ENCODE measurements at regions not wholly inside any gene's neighbourhood (a gene's known extent, or its start where the extent isn't known, plus 50 kb on each side); places are given as distances from the start of the nearest gene placed in this dataset.

DNA sequence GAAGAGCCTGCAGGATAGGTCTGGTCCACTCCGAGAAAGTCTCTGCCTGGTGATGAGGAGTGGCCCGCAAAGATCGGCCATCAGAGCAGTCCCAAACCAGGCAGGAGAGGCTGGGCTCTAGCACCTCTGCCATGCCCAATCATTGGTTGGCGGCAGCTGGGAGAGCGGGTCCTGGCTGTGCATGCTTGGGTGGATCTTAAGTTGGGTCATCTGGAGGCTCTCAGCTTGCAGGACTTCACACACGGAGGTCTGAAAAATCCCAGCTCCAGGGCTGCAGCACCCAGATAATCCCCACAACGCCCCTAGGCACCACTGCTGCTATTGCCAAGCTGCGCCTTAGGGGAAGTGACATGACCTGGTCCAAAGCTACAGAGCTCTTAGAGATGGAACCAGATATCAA lies 766.7 kb upstream of the TBX3 start:
- CTCF ChIA-PET = no interaction called here

GRCh38 chr12:115450017-115450416 lies 766.0 kb upstream of the TBX3 start:
- 100% methylated on average over 1 of the region's 3 CpGs for WGBS (ENCODE audit: insufficient coverage)
- CTCF ChIA-PET = no interaction called here

More for the DNA sequence above, 766.7 kb upstream of the TBX3 start:
- Mint-ChIP-seq H3K27me3 (peaks cover 27 to 33% of the 10 kb centered on the region in 2 donors), H3K9me3 (peaks cover 0 to 6% (median 0%) of the 10 kb centered on the region in 3 donors), H3K36me3 (no peaks in the 10 kb centered on the region), H3K27ac (no peak overlapping the region), H3K4me1 (peaks cover 6 to 16% (median 8%) of the 10 kb centered on the region in 3 donors), H3K4me3 (peak overlapping the region in 1 of 3 donors; percentile 26)
- H3K36me3 ChIP-seq (ENCODE audit: control insufficient read depth in 2 of 2, extremely low read depth in 1 of 2, insufficient read depth in 1 of 2, low read length in 1 of 2) = no peaks in the 10 kb centered on the region
- POLR2A ChIA-PET = no interaction called here
- H3K27me3 ChIP-seq (replicated peaks in 1 of 2; ENCODE audit: control insufficient read depth in 2 of 2, extremely low read depth in 1 of 2, insufficient read depth in 2 of 2, low read length in 1 of 2) = peaks cover 0 to 35% of the 10 kb centered on the region in 2 experiments
- H3K4me3 ChIP-seq (ENCODE audit: control insufficient read depth in 1 of 2, extremely low read depth in 1 of 2, low read length in 1 of 2) = no peak overlapping the region
- no peaks in the 10 kb centered on the region for H3K9me3 ChIP-seq
- DNase-seq (no peak), ATAC-seq (replicated peaks in 1 of 4) (no peak)
- no peak overlapping the region for H3K27ac ChIP-seq (ENCODE audit: low read length)
- WGBS (ENCODE audit: insufficient coverage) = 75% methylated on average over 6 of the region's 8 CpGs
- H3K4me1 ChIP-seq (ENCODE audit: control insufficient read depth in 1 of 2, extremely low read depth in 1 of 2, insufficient read depth in 2 of 2, low read length in 2 of 2) = peaks cover 0 to 2% of the 10 kb centered on the region in 2 experiments

DNA sequence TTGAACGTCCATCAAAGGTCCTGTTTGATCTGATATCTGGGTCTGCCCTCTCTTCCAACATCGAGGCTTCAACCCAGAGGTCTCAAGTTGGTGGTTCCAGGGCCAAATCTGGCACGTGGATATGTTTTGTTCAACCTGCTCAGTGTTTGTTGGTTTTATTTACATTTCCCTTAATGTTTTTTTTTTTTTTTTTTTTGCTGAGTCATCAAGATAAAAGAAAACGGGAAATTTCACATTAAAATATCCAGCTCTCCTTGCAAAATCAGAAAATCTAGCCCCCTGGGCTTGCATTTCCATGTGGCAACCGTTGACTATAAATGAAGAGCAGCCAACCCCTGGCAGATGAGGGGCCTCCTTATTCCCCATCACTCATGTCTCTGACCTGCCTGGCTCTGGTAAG lies 765.6 kb upstream of the TBX3 start:
- DNase-seq = no peak
- peaks cover 0 to 6% (median 0%) of the 10 kb centered on the region in 3 donors for H3K9me3 Mint-ChIP-seq
- H3K4me1 Mint-ChIP-seq = peaks cover 6 to 16% (median 8%) of the 10 kb centered on the region in 3 donors
- Histone ChIP-seq H3K27me3 (replicated peaks in 1 of 2; ENCODE audit: control insufficient read depth in 2 of 2, extremely low read depth in 1 of 2, insufficient read depth in 2 of 2, low read length in 1 of 2) (peaks cover 0 to 35% of the 10 kb centered on the region in 2 experiments), H3K9me3 (no peaks in the 10 kb centered on the region), H3K36me3 (ENCODE audit: control insufficient read depth in 2 of 2, extremely low read depth in 1 of 2, insufficient read depth in 1 of 2, low read length in 1 of 2) (no peaks in the 10 kb centered on the region), H3K27ac (ENCODE audit: low read length) (no peak overlapping the region), H3K4me1 (ENCODE audit: control insufficient read depth in 1 of 2, extremely low read depth in 1 of 2, insufficient read depth in 2 of 2, low read length in 2 of 2) (peaks cover 0 to 2% of the 10 kb centered on the region in 2 experiments), H3K4me3 (ENCODE audit: control insufficient read depth in 1 of 2, extremely low read depth in 1 of 2, low read length in 1 of 2) (no peak overlapping the region)
- no peak for ATAC-seq (replicated peaks in 1 of 4)
- peaks cover 25 to 33% of the 10 kb centered on the region in 2 donors for H3K27me3 Mint-ChIP-seq
- no CpG with 5 or more reads among the region's 5 CpGs for WGBS (ENCODE audit: insufficient coverage)
- H3K27ac Mint-ChIP-seq = no peak overlapping the region
- H3K36me3 Mint-ChIP-seq = no peaks in the 10 kb centered on the region
- POLR2A ChIA-PET = no interaction called here
- H3K4me3 Mint-ChIP-seq = no peak overlapping the region
- CTCF ChIA-PET = no interaction called here

More at GRCh38 chr12:115450017-115450416, 766.0 kb upstream of the TBX3 start:
- no peak for DNase-seq
- Mint-ChIP-seq H3K27ac (no peak overlapping the region), H3K9me3 (peaks cover 0 to 6% (median 0%) of the 10 kb centered on the region in 3 donors), H3K4me3 (peak overlapping the region in 1 of 3 donors; percentile 26), H3K36me3 (no peaks in the 10 kb centered on the region), H3K4me1 (peaks cover 6 to 16% (median 8%) of the 10 kb centered on the region in 3 donors), H3K27me3 (peaks cover 25 to 33% of the 10 kb centered on the region in 2 donors)
- Histone ChIP-seq H3K27ac (ENCODE audit: low read length) (no peak overlapping the region), H3K9me3 (no peaks in the 10 kb centered on the region), H3K4me1 (ENCODE audit: control insufficient read depth in 1 of 2, extremely low read depth in 1 of 2, insufficient read depth in 2 of 2, low read length in 2 of 2) (peaks cover 0 to 2% of the 10 kb centered on the region in 2 experiments), H3K36me3 (ENCODE audit: control insufficient read depth in 2 of 2, extremely low read depth in 1 of 2, insufficient read depth in 1 of 2, low read length in 1 of 2) (no peaks in the 10 kb centered on the region), H3K27me3 (replicated peaks in 1 of 2; ENCODE audit: control insufficient read depth in 2 of 2, extremely low read depth in 1 of 2, insufficient read depth in 2 of 2, low read length in 1 of 2) (peaks cover 0 to 35% of the 10 kb centered on the region in 2 experiments), H3K4me3 (ENCODE audit: control insufficient read depth in 1 of 2, extremely low read depth in 1 of 2, low read length in 1 of 2) (no peak overlapping the region)
- POLR2A ChIA-PET = no interaction called here
- no peak for ATAC-seq (replicated peaks in 1 of 4)

DNA sequence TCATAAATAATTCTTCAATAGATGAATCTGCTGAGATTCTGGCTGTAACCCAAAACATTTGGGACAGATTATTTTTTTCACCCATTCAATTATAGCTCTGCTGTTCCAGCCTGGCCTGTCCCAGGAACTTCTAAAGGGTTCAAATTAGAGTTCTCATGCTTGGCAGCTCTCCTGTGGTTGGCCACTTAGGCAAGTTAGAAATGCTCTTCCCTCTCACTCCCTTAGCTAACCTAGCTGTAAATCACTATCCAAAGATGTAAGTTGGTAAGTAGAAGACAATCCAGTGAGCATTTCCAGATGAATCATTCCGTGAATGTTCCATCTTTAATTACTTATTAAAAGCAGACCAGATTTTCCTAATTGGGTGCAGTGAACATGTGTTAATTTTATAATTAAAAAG lies 760.4 kb upstream of the TBX3 start:
- Histone ChIP-seq H3K27me3 (replicated peaks in 1 of 2; ENCODE audit: control insufficient read depth in 2 of 2, extremely low read depth in 1 of 2, insufficient read depth in 2 of 2, low read length in 1 of 2) (peaks cover 0 to 7% of the 10 kb centered on the region in 2 experiments), H3K4me3 (ENCODE audit: control insufficient read depth in 1 of 2, extremely low read depth in 1 of 2, low read length in 1 of 2) (no peak overlapping the region), H3K27ac (ENCODE audit: low read length) (no peak overlapping the region), H3K4me1 (ENCODE audit: control insufficient read depth in 1 of 2, extremely low read depth in 1 of 2, insufficient read depth in 2 of 2, low read length in 2 of 2) (no peaks in the 10 kb centered on the region), H3K36me3 (ENCODE audit: control insufficient read depth in 2 of 2, extremely low read depth in 1 of 2, insufficient read depth in 1 of 2, low read length in 1 of 2) (no peaks in the 10 kb centered on the region), H3K9me3 (no peaks in the 10 kb centered on the region)
- H3K27ac Mint-ChIP-seq = no peak overlapping the region
- no CpG with 5 or more reads among the region's 1 CpG for WGBS (ENCODE audit: insufficient coverage)
- no peak for ATAC-seq (replicated peaks in 1 of 4)
- no peaks in the 10 kb centered on the region for H3K9me3 Mint-ChIP-seq
- POLR2A ChIA-PET = no interaction called here
- H3K4me1 Mint-ChIP-seq = no peaks in the 10 kb centered on the region
- peaks cover 0 to 2% of the 10 kb centered on the region in 2 donors for H3K27me3 Mint-ChIP-seq
- no peaks in the 10 kb centered on the region for H3K36me3 Mint-ChIP-seq
- CTCF ChIA-PET = no interaction called here
- H3K4me3 Mint-ChIP-seq = no peak overlapping the region
- no peak for DNase-seq

DNA sequence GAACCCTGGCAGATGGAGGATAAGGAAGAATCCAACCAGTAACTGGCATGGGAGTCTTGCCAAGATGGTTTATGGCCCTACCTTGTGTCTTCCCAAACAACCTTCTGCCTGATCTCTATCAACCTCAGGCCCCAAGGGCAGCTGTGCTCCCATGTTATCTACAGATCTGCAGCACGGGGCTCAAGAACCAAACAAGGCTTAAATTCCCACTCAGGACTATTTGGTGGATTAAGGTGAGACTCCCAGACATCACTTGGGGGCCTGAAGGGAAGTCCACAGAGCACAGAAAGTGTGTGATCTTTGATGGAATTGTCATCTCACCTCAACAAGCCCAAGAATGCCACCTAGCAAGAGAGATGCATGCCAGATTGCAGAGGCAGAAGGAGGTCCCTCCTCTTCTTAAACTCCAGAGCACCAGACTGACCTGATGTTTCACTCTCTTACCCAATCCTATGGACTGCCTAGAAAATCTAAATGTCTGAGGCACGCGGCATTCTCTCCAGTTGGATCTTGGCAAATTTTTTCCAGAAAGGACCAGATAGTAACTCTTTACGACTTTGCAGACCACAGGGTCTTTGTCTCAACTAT lies 759.5 kb upstream of the TBX3 start:
- no peak overlapping the region for H3K4me3 Mint-ChIP-seq
- H3K9me3 Mint-ChIP-seq = peaks cover 0 to 5% (median under 1%) of the 10 kb centered on the region in 3 donors
- DNase-seq (no peak), ATAC-seq (replicated peaks in 1 of 4) (no peak)
- H3K4me1 Mint-ChIP-seq = no peaks in the 10 kb centered on the region
- Histone ChIP-seq H3K27me3 (replicated peaks in 1 of 2; ENCODE audit: control insufficient read depth in 2 of 2, extremely low read depth in 1 of 2, insufficient read depth in 2 of 2, low read length in 1 of 2) (peaks cover 0 to 3% of the 10 kb centered on the region in 2 experiments), H3K4me3 (ENCODE audit: control insufficient read depth in 1 of 2, extremely low read depth in 1 of 2, low read length in 1 of 2) (no peak overlapping the region), H3K36me3 (ENCODE audit: control insufficient read depth in 2 of 2, extremely low read depth in 1 of 2, insufficient read depth in 1 of 2, low read length in 1 of 2) (no peaks in the 10 kb centered on the region), H3K4me1 (ENCODE audit: control insufficient read depth in 1 of 2, extremely low read depth in 1 of 2, insufficient read depth in 2 of 2, low read length in 2 of 2) (no peaks in the 10 kb centered on the region), H3K9me3 (no peaks in the 10 kb centered on the region), H3K27ac (ENCODE audit: low read length) (no peak overlapping the region)
- POLR2A ChIA-PET = no interaction called here
- no peak overlapping the region for H3K27ac Mint-ChIP-seq
- CTCF ChIA-PET = no interaction called here
- H3K27me3 Mint-ChIP-seq = peaks cover 0 to 1% of the 10 kb centered on the region in 2 donors
- WGBS (ENCODE audit: insufficient coverage) = no CpG with 5 or more reads among the region's 4 CpGs
- no peaks in the 10 kb centered on the region for H3K36me3 Mint-ChIP-seq

- Histone ChIP-seq H3K36me3 (ENCODE audit: control insufficient read depth in 2 of 2, extremely low read depth in 1 of 2, insufficient read depth in 1 of 2, low read length in 1 of 2) (no peaks in the 10 kb centered on the region), H3K4me1 (ENCODE audit: control insufficient read depth in 1 of 2, extremely low read depth in 1 of 2, insufficient read depth in 2 of 2, low read length in 2 of 2) (no peaks in the 10 kb centered on the region), H3K27ac (ENCODE audit: low read length) (no peak overlapping the region), H3K9me3 (no peaks in the 10 kb centered on the region), H3K27me3 (replicated peaks in 1 of 2; ENCODE audit: control insufficient read depth in 2 of 2, extremely low read depth in 1 of 2, insufficient read depth in 2 of 2, low read length in 1 of 2) (no peaks in the 10 kb centered on the region), H3K4me3 (ENCODE audit: control insufficient read depth in 1 of 2, extremely low read depth in 1 of 2, low read length in 1 of 2) (no peak overlapping the region)
- DNase-seq (no peak), ATAC-seq (replicated peaks in 1 of 4) (no peak)
- H3K9me3 Mint-ChIP-seq = peaks cover 0 to 13% (median 2%) of the 10 kb centered on the region in 3 donors
- 0% methylated on average over 1 of the region's 3 CpGs for WGBS (ENCODE audit: insufficient coverage)
- H3K36me3 Mint-ChIP-seq = no peaks in the 10 kb centered on the region
- no peaks in the 10 kb centered on the region for H3K4me1 Mint-ChIP-seq
- no peak overlapping the region for H3K27ac Mint-ChIP-seq
- ChIA-PET POLR2A (interaction anchor here in 1 of 2 donors (0.5 kb wide), 1 partner anchor 127 kb away, joined by 6 read pairs; no protein-coding TSS in a partner anchor), CTCF (no interaction called here)
- peaks cover 0 to 4% of the 10 kb centered on the region in 2 donors for H3K27me3 Mint-ChIP-seq
- H3K4me3 Mint-ChIP-seq = no peak overlapping the region
Measured at GRCh38 chr12:115440438-115440837, 756.5 kb upstream of the TBX3 start.
